ENCODE measurements at regions not wholly inside any gene's neighbourhood (a gene's known extent, or its start where the extent isn't known, plus 50 kb on each side); places are given as distances from the start of the nearest gene placed in this dataset.

DNA sequence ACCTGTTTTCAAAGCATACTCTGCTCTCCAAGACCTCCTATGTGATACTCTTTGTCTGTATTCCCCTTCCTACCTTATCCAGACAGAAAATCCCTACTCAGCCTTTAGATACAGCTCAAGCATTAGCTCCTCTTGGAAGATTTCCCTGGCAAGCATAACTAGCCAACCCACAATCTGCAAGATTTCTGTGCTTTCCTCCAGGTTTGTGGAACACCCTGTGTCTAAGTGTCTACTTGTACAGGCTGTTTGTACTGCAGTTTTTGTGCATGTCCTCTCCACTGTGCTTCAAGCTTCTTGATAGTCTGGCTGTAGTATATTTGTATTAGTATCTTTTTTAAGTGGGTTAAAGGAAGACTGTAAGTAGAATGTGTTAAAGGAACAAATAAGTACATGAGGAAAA lies 203.7 kb downstream of the RFC3 start:
- DNase-seq (ENCODE audit: extremely low spot score) = no peak
- TF ChIP-seq CTCF (IDR thresholded peaks at IDR 0.05; ENCODE audit: control extremely low read depth, extremely low read depth, low read depth, missing control alignments) = no peak
- ChIA-PET POLR2A (no interaction called here), CTCF (no interaction called here)

DNA sequence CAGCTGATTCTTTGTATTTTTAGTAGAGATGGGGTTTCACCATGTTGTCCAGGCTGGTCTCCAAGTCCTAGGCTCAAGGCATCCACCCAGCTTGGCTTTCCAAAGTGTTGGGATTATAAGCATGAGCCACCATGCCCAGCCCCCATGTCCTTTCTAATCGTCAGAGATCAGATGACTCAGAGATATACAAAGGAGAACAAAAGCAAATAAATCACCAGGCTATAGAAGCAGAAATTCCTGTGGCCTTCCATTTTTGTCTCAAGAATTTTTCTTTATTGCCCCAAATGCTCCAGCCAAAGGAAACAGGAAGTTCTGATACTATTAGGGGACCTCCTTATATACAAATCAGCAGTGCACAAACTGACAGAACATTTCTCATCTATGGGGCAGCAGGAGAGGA lies 207.8 kb downstream of the RFC3 start:
- TF ChIP-seq CTCF (IDR thresholded peaks at IDR 0.05; ENCODE audit: control extremely low read depth, extremely low read depth, low read depth, missing control alignments) = no peak
- DNase-seq (ENCODE audit: extremely low spot score) = no peak
- CTCF ChIA-PET = no interaction called here
- POLR2A ChIA-PET = no interaction called here

- DNase-seq (ENCODE audit: extremely low spot score) = no peak
- ChIA-PET POLR2A (no interaction called here), CTCF (interaction anchor here (1.1 kb wide), 1 partner anchor 27 kb away, joined by 3 read pairs; no protein-coding TSS in a partner anchor)
- TF ChIP-seq CTCF (IDR thresholded peaks at IDR 0.05; ENCODE audit: control extremely low read depth, extremely low read depth, low read depth, missing control alignments) = no peak
Observed at GRCh38 chr13:34026308-34026707, 208.4 kb downstream of the RFC3 start.

DNA sequence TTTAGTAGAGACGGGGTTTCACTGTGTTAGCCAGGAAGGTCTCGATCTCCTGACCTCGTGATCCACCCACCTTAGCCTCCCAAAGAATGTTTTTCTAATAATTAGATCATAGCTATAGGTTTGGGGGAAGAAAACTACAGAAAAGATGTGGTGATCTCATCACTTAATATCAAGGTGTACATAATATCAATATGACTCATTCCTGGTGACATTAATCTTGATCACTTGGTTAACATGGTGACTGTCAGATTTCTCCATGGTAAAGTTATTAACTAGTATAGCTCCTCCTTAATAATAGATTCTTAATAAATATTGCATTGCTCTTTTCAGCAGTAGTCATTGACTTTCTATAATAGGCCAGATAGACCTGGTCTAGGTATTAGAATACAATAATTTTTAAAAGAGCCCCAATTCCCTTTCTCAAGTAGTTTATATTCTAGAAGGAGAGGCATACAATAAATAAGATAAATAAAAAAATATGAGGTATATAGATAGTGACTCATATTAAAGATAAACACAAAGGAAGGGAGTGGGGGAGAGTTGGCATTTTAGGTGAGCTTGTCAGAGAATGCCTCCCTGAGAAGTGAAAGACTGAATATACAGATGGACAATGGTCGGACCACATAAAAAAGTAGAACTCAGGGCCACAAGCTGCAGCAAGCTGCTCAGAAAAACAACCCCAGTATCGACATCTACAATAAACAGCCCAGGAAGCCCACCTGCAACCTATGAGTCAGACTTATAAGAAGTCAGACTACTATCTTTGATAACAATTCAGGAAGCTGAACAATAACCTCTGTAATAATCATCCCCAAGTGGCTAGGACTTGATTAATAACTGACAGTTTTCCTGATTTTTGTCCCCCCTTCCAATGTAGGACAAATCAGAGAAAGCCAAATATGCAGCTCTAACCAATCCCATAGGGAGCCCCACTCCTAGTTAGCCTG lies 210.8 kb downstream of the RFC3 start:
- ChIA-PET CTCF (interaction anchor here (1.2 to 1.7 kb wide), 2 partner anchors 9 to 31 kb away, joined by 3 to 4 read pairs; no protein-coding TSS in a partner anchor), POLR2A (no interaction called here)
- no peak for TF ChIP-seq CTCF (IDR thresholded peaks at IDR 0.05; ENCODE audit: control extremely low read depth, extremely low read depth, low read depth, missing control alignments)
- DNase-seq (ENCODE audit: extremely low spot score) = no peak

DNA sequence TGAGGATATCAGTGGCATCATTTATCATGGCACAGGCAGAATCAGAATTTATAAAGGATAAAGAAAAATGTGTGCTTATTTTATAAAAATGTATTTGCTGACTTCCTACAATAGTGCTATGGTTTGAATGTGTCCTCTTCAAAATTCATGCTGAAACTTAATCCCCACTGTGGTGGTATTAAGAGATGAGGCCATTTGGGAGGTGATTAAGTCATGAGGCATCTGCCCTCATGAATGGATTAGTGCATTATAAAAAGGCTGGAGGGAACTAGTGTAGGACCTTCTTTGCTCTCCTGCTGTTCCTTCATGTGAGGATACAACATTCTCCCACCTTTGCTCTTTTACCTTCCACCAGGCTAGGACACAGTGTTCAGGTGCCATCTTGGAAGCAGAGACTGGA lies 212.8 kb downstream of the RFC3 start:
- ChIA-PET CTCF (no interaction called here), POLR2A (no interaction called here)
- no peak for TF ChIP-seq CTCF (IDR thresholded peaks at IDR 0.05; ENCODE audit: control extremely low read depth, extremely low read depth, low read depth, missing control alignments)
- no peak for DNase-seq (ENCODE audit: extremely low spot score)

DNA sequence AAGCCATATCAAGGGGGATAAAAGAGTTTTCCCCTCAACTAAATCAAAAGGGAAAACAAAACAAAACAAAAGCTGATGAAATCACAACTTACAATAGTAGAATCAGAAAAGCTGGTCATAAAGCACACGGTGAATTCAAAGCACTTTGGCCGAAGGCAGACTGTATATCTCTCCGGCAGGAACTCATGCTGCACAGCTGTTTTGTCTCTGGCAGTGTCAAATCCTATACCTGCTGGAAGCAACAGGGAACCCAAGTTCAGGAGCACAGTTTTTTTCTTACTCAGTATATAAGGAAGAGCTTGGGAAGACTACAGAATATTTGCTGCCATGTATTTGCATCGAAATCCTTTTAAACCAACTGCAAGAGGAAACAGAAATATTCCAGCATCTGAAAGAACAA lies 213.7 kb downstream of the RFC3 start:
- ChIA-PET CTCF (no interaction called here), POLR2A (no interaction called here)
- no peak for DNase-seq (ENCODE audit: extremely low spot score)
- no peak for TF ChIP-seq CTCF (IDR thresholded peaks at IDR 0.05; ENCODE audit: control extremely low read depth, extremely low read depth, low read depth, missing control alignments)

All from GM10248 (cell line).